ENCODE measurements at regions not wholly inside any gene's neighbourhood (a gene's known extent, or its start where the extent isn't known, plus 50 kb on each side); places are given as distances from the start of the nearest gene placed in this dataset.

DNA sequence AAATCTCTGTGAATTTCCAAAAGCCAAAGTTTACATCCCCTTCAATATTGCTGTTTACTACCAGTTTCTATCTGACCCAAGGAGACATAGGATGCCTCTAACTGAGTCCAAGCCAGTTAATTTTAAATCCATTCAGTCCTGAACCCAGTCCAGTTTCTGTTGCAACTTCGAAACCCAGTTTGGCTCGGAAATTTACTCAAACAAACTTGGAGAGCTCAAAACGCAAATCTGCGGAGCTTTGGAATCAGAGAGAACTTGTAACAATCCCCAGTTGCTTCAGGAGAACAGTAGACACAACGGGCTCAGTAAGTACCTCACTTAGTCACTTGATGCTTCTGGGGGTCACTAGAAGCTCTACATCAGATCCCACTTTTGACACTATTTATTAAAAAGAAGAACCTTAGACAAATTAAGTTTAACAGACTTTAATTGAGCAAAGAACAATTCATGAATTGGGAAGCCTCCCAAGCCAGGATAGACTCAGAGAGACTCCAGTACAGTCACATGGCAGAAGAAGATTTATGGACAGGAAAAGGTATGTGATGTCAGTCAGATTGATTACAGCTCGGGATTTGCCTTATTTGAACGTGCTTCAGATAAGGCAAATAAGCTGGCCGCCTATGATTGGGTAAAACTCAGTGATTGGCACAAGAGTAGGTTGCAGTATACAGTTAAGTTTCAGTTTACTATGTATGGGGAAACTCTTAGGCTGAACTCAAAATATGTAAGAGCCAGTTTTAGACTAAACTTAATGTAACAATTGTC, 118.0 kb downstream of the RFPL4B start:
- Histone ChIP-seq H3K36me3 (no peaks in the 10 kb centered on the region), H3K4me3 (no peak overlapping the region), H3K4me1 (no peaks in the 10 kb centered on the region), H3K27me3 (no peaks in the 10 kb centered on the region), H3K27ac (no peak overlapping the region), H3K9me3 (no peaks in the 10 kb centered on the region)
- no peak for DNase-seq
- no peak for TF ChIP-seq POLR2A (IDR thresholded peaks at IDR 0.05)
- TF ChIP-seq, protein P1, sequence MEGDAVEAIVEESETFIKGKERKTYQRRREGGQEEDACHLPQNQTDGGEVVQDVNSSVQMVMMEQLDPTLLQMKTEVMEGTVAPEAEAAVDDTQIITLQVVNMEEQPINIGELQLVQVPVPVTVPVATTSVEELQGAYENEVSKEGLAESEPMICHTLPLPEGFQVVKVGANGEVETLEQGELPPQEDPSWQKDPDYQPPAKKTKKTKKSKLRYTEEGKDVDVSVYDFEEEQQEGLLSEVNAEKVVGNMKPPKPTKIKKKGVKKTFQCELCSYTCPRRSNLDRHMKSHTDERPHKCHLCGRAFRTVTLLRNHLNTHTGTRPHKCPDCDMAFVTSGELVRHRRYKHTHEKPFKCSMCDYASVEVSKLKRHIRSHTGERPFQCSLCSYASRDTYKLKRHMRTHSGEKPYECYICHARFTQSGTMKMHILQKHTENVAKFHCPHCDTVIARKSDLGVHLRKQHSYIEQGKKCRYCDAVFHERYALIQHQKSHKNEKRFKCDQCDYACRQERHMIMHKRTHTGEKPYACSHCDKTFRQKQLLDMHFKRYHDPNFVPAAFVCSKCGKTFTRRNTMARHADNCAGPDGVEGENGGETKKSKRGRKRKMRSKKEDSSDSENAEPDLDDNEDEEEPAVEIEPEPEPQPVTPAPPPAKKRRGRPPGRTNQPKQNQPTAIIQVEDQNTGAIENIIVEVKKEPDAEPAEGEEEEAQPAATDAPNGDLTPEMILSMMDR (IDR thresholded peaks at IDR 0.05) = no peak

DNA sequence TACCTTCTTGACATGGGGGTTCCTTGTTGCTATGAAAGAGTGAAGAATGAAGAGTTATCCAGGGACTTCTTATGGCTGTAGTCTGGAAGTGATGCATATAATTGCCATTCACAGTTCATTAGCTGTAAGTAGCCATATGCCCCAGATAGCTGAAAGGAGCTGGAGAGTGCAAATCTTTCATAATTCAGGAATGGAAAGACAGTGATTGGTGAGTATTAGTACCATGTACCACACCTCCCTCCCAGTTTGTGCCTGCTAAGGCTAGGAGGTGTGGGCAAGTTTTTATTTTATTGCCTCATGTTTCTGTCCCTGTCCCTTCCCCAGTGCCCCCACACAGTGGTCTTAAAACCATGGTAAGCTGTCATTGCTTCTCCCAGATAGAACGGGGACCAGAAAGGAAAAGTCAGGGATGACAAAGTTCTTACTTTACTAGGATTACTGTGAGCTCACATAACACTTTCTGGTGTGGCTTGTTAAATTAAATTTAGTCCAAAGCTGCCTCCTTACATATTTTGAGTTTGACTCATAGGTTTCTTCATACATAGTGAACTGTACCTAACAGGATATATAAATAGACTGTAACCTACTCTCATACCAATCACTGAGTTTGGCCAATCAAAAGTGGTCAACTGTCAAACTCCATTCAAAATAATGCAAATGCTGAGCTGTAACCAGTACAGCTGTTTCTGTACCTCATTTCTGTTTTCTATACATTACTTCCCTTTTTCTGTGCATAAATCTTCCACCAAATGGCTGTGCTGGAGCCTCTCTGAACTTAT, 119.4 kb downstream of the RFPL4B start:
- Histone ChIP-seq H3K4me1 (no peaks in the 10 kb centered on the region), H3K36me3 (no peaks in the 10 kb centered on the region), H3K4me3 (no peak overlapping the region), H3K27me3 (no peaks in the 10 kb centered on the region), H3K27ac (no peak overlapping the region), H3K9me3 (no peaks in the 10 kb centered on the region)
- TF ChIP-seq POLR2A (IDR thresholded peaks at IDR 0.05) = no peak
- TF ChIP-seq, protein P1 (IDR thresholded peaks at IDR 0.05) = no peak
- DNase-seq = no peak

DNA sequence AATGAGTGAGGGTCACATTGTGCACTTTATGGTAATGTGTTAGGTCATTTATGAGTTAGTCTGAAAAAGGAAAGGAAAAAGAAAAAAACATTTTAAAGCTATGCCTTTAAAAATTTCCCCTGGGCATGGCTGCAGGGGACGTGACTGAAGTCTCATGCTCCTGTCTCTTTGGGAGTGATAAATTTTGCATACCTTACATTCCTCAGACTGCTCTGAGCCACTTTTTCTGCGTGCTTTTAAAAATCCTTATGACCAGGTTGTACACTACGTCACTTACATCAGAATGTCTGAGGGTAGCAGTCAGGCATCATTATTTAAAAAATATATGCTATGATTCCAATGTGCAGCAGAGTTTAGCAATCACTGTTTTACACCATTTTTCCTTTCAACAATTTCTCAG, 121.2 kb downstream of the RFPL4B start:
- TF ChIP-seq, protein P1 (IDR thresholded peaks at IDR 0.05) = no peak
- no peak for TF ChIP-seq POLR2A (IDR thresholded peaks at IDR 0.05)
- no peak for DNase-seq
- no peak overlapping the region for H3K4me3 ChIP-seq
- H3K36me3 ChIP-seq = no peaks in the 10 kb centered on the region
- H3K4me1 ChIP-seq = no peaks in the 10 kb centered on the region
- H3K9me3 ChIP-seq = no peaks in the 10 kb centered on the region
- H3K27me3 ChIP-seq = no peaks in the 10 kb centered on the region
- no peak overlapping the region for H3K27ac ChIP-seq

DNA sequence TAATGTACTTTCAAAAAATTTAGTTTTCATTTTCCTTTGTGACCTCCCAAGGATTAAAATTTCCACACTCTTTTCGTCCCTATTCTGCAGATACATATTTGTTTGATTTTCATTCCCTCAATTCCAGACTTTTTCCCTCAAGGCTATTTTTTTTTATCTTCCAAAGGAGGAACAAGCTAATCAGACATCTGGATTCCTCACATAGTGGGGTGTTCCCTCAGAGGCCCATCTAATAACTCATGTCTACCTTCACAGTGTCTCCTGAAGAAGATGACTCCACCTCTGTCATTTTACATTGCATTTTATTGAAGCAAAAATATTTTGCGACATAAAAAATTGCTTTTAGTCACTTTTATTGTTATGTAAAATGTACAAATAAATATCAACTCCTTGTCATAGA, 122.2 kb downstream of the RFPL4B start:
- DNase-seq = no peak
- H3K36me3 ChIP-seq = no peaks in the 10 kb centered on the region
- no peak overlapping the region for H3K27ac ChIP-seq
- TF ChIP-seq, protein P1 (IDR thresholded peaks at IDR 0.05) = no peak
- no peak overlapping the region for H3K4me3 ChIP-seq
- H3K27me3 ChIP-seq = no peaks in the 10 kb centered on the region
- no peaks in the 10 kb centered on the region for H3K9me3 ChIP-seq
- no peaks in the 10 kb centered on the region for H3K4me1 ChIP-seq

DNA sequence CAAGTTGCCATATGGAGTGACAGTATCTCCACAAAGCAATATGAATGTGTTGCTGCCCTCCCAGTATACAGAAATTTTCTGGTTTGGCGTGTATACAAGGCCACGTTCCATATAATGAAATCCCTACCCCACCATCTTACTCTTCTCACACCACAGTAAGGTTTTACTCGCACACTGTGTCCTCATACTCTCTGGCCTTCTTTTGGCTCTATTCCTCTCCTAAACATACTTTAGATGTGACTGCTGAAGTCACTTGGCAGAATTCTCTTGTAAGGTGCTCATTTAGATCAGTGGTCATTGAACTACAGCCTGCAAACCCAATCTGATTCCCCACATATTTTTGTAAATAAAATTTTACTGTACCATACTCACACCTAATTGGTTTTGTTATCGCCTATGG, 123.2 kb downstream of the RFPL4B start:
- Histone ChIP-seq H3K36me3 (no peaks in the 10 kb centered on the region), H3K9me3 (no peaks in the 10 kb centered on the region), H3K27ac (no peak overlapping the region), H3K27me3 (no peaks in the 10 kb centered on the region), H3K4me3 (no peak overlapping the region), H3K4me1 (no peaks in the 10 kb centered on the region)
- no peak for DNase-seq
- no peak for TF ChIP-seq POLR2A (IDR thresholded peaks at IDR 0.05)
- TF ChIP-seq, protein P1 (IDR thresholded peaks at IDR 0.05) = no peak
